MM.1S (cell line): ENCODE measurements at regions not wholly inside any gene's neighbourhood (a gene's known extent, or its start where the extent isn't known, plus 50 kb on each side); places are given as distances from the start of the nearest gene placed in this dataset.

ENCODE experiments used
- DNase-seq: peaks from one replicate; pipeline ENCODE4 v3.0.0-alpha.2; 2015
- H2AFZ ChIP-seq: fragments of 300-600 bp; sonication (generic); 2 replicates; pipeline ENCODE4 v1.6.0; 2016; ENCODE audit warnings: antibody characterized with exemption, low read length
- H3F3A ChIP-seq: fragments of 300-600 bp; sonication (generic); 2 replicates; pipeline ENCODE4 v1.6.1; 2016; ENCODE audit warnings: mild to moderate bottlenecking, antibody characterized with exemption, low read length, moderate library complexity, mixed read lengths; ENCODE audit not compliant: insufficient read depth
- H3K27ac ChIP-seq: fragments of 300-600 bp; sonication (generic); 2 replicates; pipeline ENCODE4 v1.5.1; 2016; ENCODE audit warnings: mild to moderate bottlenecking, low read length
- H3K27me3 ChIP-seq: fragments of 300-600 bp; sonication (generic); replicated peaks from 2 replicates; pipeline ENCODE4 v1.6.0; 2016; ENCODE audit warnings: low read length; ENCODE audit not compliant: insufficient read depth
- H3K36me3 ChIP-seq: fragments of 300-600 bp; sonication (generic); replicated peaks from 2 replicates; pipeline ENCODE4 v1.6.1; 2016; ENCODE audit warnings: mild to moderate bottlenecking, low read length, mixed read lengths; ENCODE audit not compliant: insufficient read depth
- H3K4me1 ChIP-seq: fragments of 300-600 bp; sonication (generic); 2 replicates; pipeline ENCODE4 v1.6.1; 2016; ENCODE audit warnings: low read length, mixed read lengths
- H3K4me2 ChIP-seq: fragments of 300-600 bp; sonication (generic); 2 replicates; pipeline ENCODE4 v1.6.0; 2016; ENCODE audit warnings: low read depth, low read length
- H3K4me3 ChIP-seq: fragments of 300-600 bp; sonication (generic); 2 replicates; pipeline ENCODE4 v1.5.1; 2016; ENCODE audit warnings: low read length, mixed read lengths
- H3K79me2 ChIP-seq: fragments of 300-600 bp; sonication (generic); 2 replicates; pipeline ENCODE4 v1.6.1; 2016; ENCODE audit warnings: mixed run types, low read length, mixed read lengths
- H3K9ac ChIP-seq: fragments of 300-600 bp; sonication (generic); 2 replicates; pipeline ENCODE4 v1.6.1; 2016; ENCODE audit warnings: low read length, mixed read lengths
- H3K9me2 ChIP-seq: fragments of 300-600 bp; sonication (generic); replicated peaks from 2 replicates; pipeline ENCODE4 v1.6.1; 2016; ENCODE audit warnings: mild to moderate bottlenecking, low read length, mixed read lengths; ENCODE audit not compliant: insufficient read depth
- H3K9me3 ChIP-seq: fragments of 300-600 bp; sonication (generic); replicated peaks from 2 replicates; pipeline ENCODE4 v1.6.1; 2016; ENCODE audit warnings: mild to moderate bottlenecking, low read length, mixed read lengths; ENCODE audit not compliant: insufficient read depth
- H4K20me1 ChIP-seq: fragments of 300-600 bp; sonication (generic); 2 replicates; pipeline ENCODE4 v1.6.1; 2016; ENCODE audit warnings: mild to moderate bottlenecking, low read length, moderate library complexity, mixed read lengths; ENCODE audit not compliant: insufficient read depth
- CTCF ChIP-seq: fragments of 300-600 bp; sonication (generic); IDR thresholded peaks from 2 replicates; pipeline ENCODE4 v1.5.1; 2016; ENCODE audit warnings: antibody characterized with exemption, low read length, mixed read lengths
- EZH2 ChIP-seq: fragments of 300-600 bp; sonication (generic); optimal IDR thresholded peaks from 2 replicates; pipeline ENCODE3; 2017; ENCODE audit warnings: low read depth, mild to moderate bottlenecking, antibody characterized with exemption, low read length, mixed read lengths
- EZH2phosphoT487 ChIP-seq: fragments of 300-600 bp; sonication (generic); IDR thresholded peaks from 2 replicates; pipeline ENCODE4 v1.6.1; 2018; ENCODE audit warnings: antibody characterized with exemption, low read length

- Histone ChIP-seq H3K9me2 (no peaks in the 10 kb centered on the region), H3K27ac (no peak overlapping the region), H3K4me2 (no peak overlapping the region), H3K9ac (no peak overlapping the region), H3K4me3 (no peak overlapping the region), H3K4me1 (no peaks in the 10 kb centered on the region), H3K27me3 (no peaks in the 10 kb centered on the region), H3K79me2 (no peaks in the 10 kb centered on the region), H3K9me3 (no peaks in the 10 kb centered on the region), H3F3A (no peaks in the 10 kb centered on the region), H4K20me1 (no peaks in the 10 kb centered on the region), H2AFZ (no peak overlapping the region), H3K36me3 (no peaks in the 10 kb centered on the region)
- no peak for DNase-seq
- TF ChIP-seq CTCF (no peak), EZH2phosphoT487 (no peak), EZH2 (no peak)
Measured at GRCh38 chr18:72674710-72675109, 130.6 kb upstream of the CBLN2 start.

DNA sequence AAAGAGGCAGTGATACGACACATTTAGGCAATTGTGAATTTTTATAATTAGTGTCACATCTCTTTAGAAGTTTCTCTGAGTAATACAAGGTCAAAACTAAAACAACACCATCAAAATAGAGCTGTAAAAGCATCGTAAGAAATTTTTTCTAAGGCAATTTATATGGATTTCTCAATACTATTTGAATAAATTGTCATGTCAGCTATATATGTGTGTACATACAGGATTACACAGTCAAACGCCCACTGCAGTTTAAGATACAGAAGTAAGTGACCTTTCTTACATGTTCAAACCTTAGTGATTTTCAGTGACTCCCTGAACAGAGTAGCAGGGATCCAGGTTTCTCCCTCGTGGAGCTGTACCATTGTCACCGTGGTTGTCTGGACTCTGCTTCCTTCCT is 129.1 kb upstream of the CBLN2 start:
- Histone ChIP-seq H2AFZ (no peak overlapping the region), H3F3A (no peaks in the 10 kb centered on the region), H3K79me2 (no peaks in the 10 kb centered on the region), H3K27ac (no peak overlapping the region), H3K4me3 (no peak overlapping the region), H3K9me2 (no peaks in the 10 kb centered on the region), H4K20me1 (no peaks in the 10 kb centered on the region), H3K27me3 (no peaks in the 10 kb centered on the region), H3K9me3 (no peaks in the 10 kb centered on the region), H3K4me2 (no peak overlapping the region), H3K9ac (no peak overlapping the region), H3K36me3 (no peaks in the 10 kb centered on the region), H3K4me1 (no peaks in the 10 kb centered on the region)
- no peak for DNase-seq
- TF ChIP-seq EZH2phosphoT487 (no peak), EZH2 (no peak), CTCF (no peak)

- no peaks in the 10 kb centered on the region for H3F3A ChIP-seq
Measured at GRCh38 chr18:72672364-72673184, 128.4 kb upstream of the CBLN2 start.

More at GRCh38 chr18:72672364-72673184, 128.4 kb upstream of the CBLN2 start:
- Histone ChIP-seq H3K9ac (no peak overlapping the region), H4K20me1 (no peaks in the 10 kb centered on the region), H3K79me2 (no peaks in the 10 kb centered on the region), H3K27me3 (no peaks in the 10 kb centered on the region), H3K9me2 (no peaks in the 10 kb centered on the region), H3K4me2 (no peak overlapping the region), H3K9me3 (no peaks in the 10 kb centered on the region), H2AFZ (0 out of 2 replicates have a peak overlapping the region, but pooled peaks have one; percentile 10), H3K27ac (no peak overlapping the region), H3K4me3 (no peak overlapping the region; the same call in 1 of the 2 replicates), H3K36me3 (no peaks in the 10 kb centered on the region), H3K4me1 (no peaks in the 10 kb centered on the region)
- peak; percentile 49 for DNase-seq
- TF ChIP-seq CTCF (peak; percentile 74), EZH2phosphoT487 (no peak), EZH2 (no peak)
